CD4-positive, alpha-beta T cell treated with Interleukin-2 at 100 ng/mL for 4 hours (primary cell): ENCODE measurements at regions not wholly inside any gene's neighbourhood (a gene's known extent, or its start where the extent isn't known, plus 50 kb on each side); places are given as distances from the start of the nearest gene placed in this dataset.
"Not testable (repeated sequence)": the region's sequence is repeated elsewhere in the genome, so short reads cannot be mapped to it uniquely, and the experiment has no call there.

Experiments
- DNase-seq: peaks from one replicate; pipeline ENCODE4 v3.0.0-alpha.2; 2020; ENCODE audit warnings: low spot score

DNA sequence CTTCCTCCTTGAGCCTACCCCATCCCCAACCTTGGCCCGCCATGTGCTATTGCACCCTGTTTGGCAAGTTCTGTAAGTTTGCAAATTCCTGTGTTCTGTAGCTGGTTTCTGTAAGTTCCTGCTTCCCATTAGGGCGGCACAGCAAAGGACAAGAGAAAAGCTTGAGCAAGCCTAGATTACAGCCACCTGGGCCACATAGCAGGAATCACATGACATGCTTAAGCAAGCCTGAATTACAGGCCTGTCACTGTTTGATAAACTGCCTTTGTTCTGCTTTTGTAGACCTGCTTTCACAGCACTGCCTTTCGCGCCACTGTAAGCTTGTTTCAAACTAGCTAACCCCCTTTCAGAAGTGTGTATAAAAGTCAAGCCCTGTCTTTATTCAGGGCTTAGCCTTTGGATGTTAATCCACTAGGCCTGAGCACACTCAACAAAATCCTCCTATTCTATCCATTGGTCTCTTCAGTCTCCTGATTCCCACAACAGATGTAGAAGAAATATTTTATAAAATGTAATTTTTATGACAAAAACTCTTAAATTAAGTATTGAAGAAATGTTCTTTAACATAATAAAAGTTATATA, 906.8 kb upstream of the NDST4 start:
- DNase-seq, result no peak

DNA sequence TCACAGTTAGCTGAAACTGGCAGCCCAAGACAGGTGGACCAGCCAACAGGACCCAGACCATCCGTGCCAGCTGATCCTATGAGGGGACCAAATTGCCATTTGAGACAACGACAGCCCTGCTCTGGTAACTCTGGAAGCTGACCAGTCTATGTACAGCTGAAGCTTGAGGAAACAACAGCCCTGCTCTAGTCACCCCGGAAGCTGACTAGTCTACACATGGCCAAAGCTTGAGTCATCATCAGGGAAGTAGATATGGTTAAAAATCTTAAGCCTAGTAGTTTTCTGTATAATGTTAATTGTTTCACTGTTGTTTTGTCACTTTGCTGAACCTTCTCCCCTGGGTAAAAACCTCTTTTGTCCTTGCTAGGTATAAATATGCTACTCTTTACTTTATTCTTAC, 905.4 kb upstream of the NDST4 start:
- no peak for DNase-seq

DNA sequence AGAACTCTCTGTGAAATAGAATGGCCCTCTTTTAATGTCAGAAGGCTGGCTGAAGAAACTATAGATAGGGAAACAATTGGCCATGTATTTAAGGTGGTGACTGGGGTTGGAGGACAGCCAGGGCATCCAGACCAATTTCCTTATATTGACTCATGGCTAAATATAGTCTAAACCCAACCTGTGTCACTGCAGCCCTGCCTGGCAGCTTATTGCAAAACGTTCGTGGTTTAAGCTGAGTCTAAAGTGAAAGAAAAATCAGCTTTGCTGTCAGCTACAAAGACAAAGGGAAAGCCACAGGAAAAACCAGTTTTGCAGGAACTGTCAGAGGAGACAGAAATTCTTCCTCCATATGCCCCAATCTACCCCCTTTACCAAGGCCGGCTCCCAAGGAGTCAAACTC, 902.8 kb upstream of the NDST4 start:
- DNase-seq, result no peak

DNA sequence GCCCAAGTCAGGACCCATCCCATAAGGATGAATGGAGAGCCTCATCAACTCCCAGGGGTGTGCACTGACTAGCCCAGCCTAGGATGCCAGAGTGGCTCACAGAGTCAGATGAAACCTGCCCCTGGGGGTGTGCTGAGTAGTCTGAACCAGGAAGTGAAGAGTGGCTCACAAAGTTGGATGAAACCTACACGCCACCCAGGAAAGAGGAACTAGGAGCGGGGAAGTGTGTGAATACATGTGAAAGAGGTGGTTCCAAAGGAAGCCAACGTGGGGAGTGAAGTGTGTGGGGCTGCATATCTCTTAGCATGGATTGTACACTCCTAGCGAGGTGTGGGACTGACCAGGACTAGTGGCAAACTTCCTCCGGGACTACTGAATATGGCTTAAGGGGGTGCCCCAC, 902.1 kb upstream of the NDST4 start:
- DNase-seq, result no peak

DNA sequence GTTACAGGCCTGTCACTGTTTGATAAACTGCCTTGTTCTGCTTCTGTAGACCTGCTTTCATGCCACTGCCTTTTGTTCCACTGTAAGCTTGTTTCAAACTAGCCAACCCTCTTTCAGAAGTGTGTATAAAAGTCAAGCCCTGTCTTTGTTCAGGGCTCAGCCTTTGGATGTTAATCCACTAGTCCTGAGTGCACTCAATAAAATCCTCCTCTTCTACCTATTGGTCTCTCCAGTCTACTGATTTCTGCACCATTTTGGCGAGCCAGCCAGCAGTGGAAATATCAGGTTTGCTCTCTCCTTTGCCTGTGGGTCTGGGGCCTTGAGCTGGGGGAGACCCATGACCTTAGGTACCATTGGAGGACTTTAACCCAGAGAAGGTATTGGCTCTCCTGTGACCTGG, 901.6 kb upstream of the NDST4 start:
- DNase-seq, result no peak

DNA sequence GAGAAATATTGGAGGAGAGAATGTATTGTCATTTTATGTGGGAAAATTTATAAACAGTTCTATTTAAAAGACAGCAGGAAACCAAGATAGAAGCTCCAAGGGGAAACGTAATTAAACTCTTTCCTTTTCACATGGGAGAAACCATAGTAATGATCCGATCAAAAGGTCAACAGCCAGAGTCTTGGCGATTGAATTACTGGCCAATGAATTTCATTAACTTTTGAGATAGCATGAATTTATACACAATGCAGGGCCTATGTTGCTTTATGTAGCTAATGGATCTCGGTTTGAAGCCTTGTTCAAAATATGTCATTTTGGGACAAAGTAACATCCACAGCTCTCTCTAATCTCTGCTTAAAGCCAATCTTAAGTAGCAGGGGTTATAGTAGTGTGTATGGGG, 897.5 kb upstream of the NDST4 start:
- DNase-seq, result no peak

DNA sequence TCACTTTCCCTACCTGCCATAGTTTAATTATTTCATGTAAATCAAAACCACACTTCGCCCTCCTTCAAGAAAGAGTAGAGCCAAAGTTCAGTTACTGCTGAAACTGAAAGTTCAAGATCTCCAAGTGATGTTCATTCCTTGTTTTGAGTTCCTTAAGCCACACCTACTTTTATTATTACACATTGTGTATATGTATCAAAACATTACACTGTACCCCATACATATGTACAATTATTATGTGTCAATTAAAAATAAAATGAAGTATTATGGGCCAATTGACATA, 892.3 kb upstream of the NDST4 start:
- DNase-seq, result no peak

DNA sequence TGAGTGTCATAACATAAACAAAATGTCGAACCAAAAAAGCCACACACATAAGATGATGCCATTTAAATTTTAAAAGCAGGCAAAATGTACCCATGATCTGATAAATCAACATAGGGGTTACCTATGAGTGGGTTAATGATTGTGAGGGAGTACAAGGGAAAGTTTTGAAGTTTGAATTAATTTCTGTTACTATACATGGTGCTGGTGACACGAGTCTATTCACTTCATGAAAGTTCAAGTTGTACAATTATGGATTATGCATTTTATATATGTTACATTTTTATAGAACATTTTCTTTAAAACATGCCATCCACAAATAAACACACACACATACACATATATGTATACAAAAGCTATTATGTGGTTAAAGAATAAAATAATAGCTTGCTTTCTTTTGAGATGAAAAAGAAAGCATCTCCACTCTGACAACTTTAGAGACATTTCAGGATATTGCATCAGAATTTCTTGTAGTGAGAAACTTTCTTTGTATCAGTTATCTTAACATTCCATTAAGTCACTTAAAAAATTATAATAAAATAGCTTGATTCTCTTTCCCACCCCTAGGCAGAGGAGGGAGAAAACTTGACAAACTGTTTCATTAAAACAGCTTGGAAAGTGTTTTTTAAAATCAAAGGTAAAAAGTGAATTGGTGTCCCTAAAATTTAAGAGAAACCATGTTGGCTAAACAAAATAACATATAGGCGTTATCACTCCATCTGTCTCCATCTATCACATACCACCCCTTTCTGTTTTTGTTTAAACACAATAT, 891.8 kb upstream of the NDST4 start:
- DNase-seq, result no peak

DNA sequence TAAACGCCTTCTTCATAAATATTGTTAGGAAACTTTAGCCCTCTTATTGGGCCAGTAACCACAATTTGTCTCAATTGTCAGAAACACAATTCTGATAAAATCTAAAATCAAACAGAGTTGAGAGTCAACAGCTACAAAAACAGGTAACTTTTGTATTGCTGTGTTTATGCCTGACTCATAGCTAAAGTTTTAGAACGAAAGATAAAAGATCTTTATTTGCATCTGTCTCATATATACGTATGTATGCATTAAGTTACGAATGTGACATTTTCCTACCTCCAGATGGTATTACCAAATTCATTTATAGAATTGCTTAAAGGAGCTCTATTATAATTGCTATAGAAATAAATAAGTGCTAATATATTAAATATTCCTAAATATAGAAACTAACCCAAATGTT, 887.9 kb upstream of the NDST4 start:
- DNase-seq, result no peak

DNA sequence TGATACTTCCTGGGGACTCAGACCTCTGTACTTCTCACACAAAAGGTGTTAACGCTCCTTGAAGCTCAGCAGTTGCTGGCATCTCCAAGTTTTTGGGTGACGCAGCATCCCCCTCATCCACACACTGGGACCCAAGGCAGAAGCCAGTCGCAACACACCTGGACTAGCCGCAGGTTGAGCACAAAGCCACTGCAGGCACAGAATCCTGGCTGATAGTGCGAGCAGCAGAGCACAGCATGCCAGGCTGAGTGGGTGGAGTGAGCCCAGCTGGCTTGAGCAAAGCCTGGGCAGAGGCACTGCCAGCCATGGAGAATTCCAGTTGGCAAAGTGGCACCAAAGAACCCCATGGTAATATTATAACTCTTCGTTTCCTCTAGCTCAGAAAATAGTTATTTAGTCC, 873.2 kb upstream of the NDST4 start:
- DNase-seq, result no peak

DNA sequence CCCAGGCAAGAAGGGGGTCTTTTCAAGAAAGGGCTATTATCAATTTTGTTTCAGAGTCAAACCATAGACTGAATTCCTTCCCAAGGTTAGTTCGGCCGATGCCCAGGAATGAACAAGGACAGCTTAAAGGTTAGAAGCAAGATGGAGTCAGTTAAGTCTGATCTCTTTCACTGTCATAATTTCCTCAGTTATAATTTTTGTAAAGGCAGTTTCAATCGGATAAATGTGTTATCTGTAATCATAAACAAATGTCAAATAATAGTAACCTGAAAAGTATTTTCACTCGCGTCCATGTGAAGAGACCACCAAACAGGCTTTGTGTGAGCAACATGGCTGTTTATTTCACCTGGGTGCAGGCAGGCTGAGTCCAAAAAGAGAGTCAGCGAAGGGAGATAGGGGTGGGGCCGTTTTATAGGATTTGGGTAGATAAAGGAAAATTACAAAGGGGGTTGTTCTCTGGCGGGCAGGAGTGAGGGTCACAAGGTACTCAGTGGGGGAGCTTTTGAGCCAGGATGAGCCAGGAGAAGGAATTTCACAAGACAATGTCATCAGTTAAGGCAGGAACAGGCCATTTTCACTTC, 862.1 kb upstream of the NDST4 start:
- not testable (repeated sequence) for DNase-seq

DNA sequence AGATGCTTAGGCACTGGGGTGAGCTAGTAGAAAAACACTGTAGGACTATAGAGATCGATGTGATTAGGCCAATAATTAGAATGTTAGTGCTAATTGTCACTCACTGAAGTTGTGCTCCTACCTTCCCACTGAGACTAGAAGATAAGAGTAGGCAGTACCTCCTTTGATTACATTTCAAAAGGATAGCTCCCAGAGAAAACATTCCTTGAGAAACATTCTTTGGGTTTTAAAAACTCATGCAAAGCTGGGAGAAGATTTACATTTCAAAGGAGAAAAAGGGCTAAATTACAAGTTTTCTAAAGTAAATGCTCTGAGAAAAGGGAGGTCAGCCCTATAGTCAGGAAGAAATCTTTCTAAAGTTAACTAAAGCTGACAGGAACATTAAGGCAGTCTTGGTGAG, 860.3 kb upstream of the NDST4 start:
- DNase-seq, result no peak

DNA sequence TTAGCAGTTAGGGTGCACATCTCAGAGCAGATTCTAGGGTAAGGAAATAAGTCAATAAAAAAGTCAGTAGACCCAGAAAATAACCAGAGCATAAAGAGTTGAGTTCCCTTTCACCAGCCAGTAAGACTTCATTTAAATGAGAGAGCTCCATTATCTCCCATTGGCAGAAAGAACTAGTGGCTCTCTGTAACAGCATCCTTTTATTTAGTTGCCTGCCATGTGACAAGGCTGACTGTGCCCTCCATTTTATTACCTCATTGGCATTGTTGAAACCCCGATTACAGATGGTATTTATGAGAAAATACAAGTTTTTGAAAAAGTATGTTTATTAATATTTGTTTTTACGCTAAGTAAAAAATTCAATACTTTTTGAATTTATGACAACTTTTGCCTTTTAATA, 859.5 kb upstream of the NDST4 start:
- DNase-seq, result no peak

DNA sequence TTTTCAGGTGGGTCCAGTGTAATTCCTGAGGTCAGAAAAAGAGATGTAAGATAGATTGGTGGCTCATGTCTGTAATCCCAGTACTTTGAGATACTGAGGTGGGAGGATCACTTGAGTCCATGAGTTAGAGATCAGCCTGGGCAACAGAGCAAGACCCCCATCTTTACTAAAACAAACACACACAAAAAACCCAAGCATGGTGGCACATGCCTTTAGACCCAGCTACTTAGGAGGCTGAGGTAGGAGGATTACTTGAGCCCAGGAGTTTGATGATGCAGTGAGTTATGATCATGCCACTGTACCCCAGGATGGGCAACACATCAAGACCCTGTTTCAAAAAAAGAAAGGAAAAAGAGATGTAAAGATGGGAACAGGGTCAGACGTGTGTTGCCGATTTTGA, 857.4 kb upstream of the NDST4 start:
- DNase-seq, result no peak

DNA sequence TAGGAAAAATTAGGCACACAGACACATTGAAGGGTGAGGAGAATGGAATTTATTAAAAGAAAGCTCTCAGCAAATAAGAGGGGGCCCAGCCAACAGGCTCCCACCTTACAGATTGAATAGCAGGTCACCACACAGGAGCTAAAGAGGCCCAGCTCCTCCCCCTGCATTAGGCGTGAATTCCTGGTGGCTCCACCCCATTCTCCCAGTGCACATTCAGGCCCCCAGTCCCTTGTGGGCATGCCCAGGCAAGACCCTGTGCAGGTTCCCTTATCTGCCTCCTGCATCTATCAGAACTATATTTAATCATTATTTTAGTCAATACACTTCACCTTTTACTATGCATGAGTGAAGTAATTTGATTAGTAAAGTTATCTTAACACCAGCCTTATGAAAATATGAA, 856.3 kb upstream of the NDST4 start:
- DNase-seq, result no peak

DNA sequence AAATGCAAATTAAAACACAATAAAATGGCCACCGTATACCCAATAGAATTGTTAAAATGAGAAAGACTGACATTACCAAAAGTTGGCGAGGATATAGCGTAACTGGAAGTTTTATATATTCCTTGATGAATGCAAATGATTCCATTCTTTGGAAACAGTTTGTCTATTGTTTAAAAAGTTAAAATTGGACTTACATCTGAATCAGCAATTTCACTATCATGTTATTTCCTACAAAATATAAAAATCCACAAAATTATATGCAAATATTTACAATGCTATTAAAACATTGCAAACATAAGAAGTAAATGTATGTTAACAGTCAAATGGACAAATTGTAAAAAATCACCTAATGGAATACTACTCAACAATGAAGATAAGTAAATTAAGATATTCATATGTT, 852.2 kb upstream of the NDST4 start:
- no peak for DNase-seq

DNA sequence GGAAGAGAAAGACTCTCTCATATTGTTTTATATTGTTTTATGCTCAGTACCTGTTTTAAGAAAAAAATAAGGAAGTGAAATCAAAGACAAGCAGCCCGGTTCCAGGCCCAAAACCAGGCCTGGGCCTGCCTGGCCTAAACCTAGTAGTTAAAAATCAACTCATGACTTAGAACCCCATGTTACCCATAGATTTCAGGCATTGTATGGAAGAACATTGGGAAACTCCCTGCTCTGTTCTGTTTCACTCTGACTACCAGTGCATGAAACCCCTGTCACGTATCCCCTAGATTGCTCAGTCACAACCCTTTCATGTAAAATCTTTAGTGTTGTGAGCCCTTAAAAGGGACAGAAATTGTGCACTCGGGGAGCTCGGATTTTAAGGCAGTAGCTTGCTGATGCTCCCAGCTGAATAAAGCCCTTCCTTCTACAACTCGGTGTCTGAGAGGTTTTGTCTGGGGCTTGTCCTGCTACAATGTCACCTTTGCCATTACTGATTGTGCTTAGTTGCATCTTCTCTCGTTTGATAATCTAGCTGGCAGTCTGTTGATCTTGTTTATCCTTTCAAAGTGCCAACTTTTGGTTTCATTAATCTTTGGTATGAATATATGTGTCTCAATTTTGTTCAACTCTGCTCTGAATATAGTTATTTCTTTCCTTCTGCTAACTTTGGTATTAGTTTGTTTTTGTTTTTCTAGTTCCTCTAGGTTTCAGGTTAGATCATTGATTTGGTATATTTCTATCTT, 842.8 kb upstream of the NDST4 start:
- DNase-seq, result not testable (repeated sequence)

DNA sequence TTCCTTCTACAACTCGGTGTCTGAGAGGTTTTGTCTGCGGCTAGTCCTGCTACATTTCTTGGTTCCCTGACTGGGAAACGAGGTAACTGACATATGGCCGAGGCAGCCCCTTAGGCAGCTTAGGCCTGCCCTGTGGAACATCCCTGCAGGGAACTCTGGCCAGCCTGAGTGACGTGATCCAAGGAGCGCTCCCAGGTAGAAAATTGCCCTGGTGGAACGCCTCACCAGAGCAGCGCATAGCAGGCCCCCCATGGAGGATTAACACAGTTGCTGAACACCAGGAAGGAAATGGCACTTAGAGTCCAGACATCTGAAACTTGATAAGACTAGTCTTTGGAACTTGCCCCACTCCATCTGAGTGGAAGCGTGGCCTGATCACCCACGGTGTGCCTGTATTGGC, 837.4 kb upstream of the NDST4 start:
- DNase-seq, result no peak

DNA sequence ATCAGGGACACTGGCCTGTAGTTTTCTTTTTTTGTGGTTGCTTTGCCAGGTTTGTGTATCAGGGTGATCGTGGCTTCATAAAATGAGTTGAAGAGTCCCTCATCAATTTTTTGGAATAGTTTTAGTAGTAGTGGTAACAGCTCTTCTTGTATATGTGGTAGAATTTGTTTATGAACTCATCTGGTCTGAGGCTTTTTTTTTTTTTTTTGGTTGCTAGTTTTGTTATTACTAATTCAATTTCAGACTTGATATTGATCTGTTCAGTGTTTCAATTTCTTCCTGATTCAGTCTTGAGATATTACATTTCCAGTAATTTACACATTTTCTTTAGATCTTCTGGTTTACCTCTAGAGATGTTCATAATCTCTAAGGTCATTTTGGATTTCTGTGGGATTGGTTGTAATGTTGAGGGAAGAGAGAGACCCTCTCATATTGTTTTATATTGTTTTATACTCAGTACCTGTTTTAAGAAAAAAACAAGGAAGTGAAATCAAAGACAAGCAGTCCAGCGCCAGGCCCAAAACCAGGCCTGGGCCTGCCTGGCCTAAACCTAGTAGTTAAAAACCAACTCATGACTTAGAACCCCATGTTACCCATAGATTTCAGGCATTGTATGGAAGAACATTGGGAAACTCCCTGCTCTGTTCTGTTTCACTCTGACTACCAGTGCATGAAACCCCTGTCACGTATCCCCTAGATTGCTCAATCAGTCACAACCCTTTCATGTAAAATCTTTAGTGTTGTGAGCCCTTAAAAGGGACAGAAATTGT, 836.7 kb upstream of the NDST4 start:
- not testable (repeated sequence) for DNase-seq

DNA sequence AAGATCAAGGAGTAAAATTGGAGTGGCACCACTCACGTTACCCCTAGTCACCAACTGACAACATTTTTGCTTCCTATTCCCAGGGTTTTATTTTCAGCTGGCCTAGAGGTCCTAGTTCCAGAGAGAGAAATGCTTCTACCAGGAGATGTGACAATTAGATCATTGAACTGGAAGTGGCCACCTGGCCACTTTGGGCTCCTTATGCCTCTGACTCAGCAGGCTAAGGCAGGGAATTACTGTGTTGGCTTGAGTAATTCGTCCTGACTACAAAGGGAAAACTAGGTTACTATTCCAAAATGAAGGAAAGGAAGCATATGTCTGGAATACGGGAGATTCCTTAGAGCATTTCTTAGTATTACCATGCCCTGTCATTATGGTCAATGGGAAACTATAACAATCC, 831.6 kb upstream of the NDST4 start:
- no peak for DNase-seq

DNA sequence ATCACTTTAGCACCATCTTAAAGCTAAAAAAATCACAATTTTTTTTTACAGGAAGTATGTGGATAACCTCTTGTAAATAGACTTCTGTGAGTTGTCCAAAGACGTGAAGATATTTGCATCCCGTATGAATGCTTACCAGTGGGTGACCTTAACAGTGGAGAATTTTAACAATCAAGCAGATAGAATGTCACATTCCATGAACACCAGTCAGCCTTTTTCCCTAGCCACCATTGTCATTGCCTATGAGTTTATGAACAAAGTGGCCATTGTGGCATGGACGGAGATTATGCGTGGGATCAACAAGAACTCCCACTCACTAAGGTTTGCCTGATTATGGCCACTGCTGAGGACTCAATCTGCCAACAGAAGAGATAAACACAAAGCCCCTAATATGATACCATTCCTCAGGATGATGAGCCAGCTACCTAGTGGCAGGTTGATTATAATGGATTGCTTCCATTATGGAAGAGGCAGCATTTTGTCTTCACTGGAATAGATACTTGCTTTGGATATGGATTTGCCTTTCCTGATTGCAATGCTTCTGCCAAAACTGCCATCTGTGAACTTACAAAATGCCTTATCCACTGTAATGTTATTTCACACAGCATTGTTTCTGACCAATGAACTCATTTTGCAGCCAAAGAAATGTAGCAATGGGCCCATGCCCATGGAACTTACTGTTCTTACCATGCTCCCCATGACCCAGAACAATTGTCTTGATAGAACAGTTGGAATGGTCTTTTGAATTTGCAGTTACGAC, 830.9 kb upstream of the NDST4 start:
- no peak for DNase-seq
